ENCODE measurements at regions not wholly inside any gene's neighbourhood (a gene's known extent, or its start where the extent isn't known, plus 50 kb on each side); places are given as distances from the start of the nearest gene placed in this dataset.

DNA sequence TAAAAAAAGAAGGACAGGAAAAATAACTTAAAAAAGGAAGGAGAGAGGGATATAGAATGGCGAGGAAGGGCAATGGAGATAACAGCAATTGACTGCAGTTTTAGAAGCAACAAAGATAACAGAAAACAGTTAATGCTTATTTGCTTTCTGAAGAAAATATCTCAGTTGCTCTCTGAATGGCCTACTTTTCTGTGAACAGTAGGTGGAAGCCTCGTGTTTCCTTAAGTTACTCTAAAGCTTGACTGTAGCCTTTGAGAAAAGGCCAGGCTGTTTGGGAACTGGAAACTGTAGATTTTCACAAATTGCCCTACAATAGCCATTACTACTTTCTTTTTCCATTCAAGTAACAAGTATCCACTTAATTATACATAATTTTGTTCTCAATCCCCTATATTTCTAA, 404.5 kb downstream of the YTHDC2 start:
- no peak overlapping the region for H3K4me3 ChIP-seq (ENCODE audit: control insufficient read depth, low read depth, low read length)
- TF ChIP-seq CTCF (conservative IDR thresholded peaks at IDR 0.05; ENCODE audit: control insufficient read depth, insufficient read depth, low read depth, low read length), result no peak
- DNase-seq (ENCODE audit: low read depth), result no peak

GRCh38 chr5:113922343-113922742, 408.8 kb downstream of the YTHDC2 start:
- no peak for TF ChIP-seq CTCF (conservative IDR thresholded peaks at IDR 0.05; ENCODE audit: control insufficient read depth, insufficient read depth, low read depth, low read length)
- DNase-seq (ENCODE audit: low read depth), result no peak
- H3K4me3 ChIP-seq (ENCODE audit: control insufficient read depth, low read depth, low read length), result no peak overlapping the region

GRCh38 chr5:113935453-113935852, 422.0 kb downstream of the YTHDC2 start:
- no peak overlapping the region for H3K4me3 ChIP-seq (ENCODE audit: control insufficient read depth, low read depth, low read length)
- TF ChIP-seq CTCF (conservative IDR thresholded peaks at IDR 0.05; ENCODE audit: control insufficient read depth, insufficient read depth, low read depth, low read length), result no peak
- DNase-seq (ENCODE audit: low read depth), result no peak

- DNase-seq (ENCODE audit: low read depth), result no peak
- TF ChIP-seq CTCF (conservative IDR thresholded peaks at IDR 0.05; ENCODE audit: control insufficient read depth, insufficient read depth, low read depth, low read length), result no peak
- H3K4me3 ChIP-seq (ENCODE audit: control insufficient read depth, low read depth, low read length), result no peak overlapping the region
These were observed 423.8 kb downstream of the YTHDC2 start for GRCh38 chr5:113937301-113937700.

DNA sequence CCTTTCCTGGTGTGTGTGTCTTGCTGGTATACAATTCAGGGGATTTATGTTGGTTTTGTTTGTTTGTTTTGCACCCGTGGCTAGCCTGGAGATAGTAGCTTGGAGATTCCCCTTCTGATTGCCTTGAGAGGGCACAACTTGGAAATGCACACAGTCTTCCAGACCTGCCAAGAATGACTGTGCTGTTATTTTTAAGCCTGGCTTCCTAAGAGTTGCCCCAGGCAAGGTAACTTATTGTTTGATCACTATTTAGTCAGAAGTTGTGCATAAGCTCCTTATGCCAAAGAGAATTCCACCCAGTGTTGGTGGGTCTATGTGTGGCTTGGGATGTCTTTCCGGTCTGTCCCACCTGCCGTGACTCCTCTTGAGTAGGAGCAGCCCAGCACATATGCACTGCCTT, 421.9 kb upstream of the KCNN2 start:
- DNase-seq (ENCODE audit: low read depth), result no peak
- no peak for TF ChIP-seq CTCF (conservative IDR thresholded peaks at IDR 0.05; ENCODE audit: control insufficient read depth, insufficient read depth, low read depth, low read length)

GRCh38 chr5:113950186-113950585, 411.7 kb upstream of the KCNN2 start:
- H3K4me3 ChIP-seq (ENCODE audit: control insufficient read depth, low read depth, low read length), result no peak overlapping the region
- no peak for TF ChIP-seq CTCF (conservative IDR thresholded peaks at IDR 0.05; ENCODE audit: control insufficient read depth, insufficient read depth, low read depth, low read length)
- no peak for DNase-seq (ENCODE audit: low read depth)

More for the DNA sequence above, 421.9 kb upstream of the KCNN2 start:
- H3K4me3 ChIP-seq (ENCODE audit: control insufficient read depth, low read depth, low read length), result no peak overlapping the region

- TF ChIP-seq CTCF (conservative IDR thresholded peaks at IDR 0.05; ENCODE audit: control insufficient read depth, insufficient read depth, low read depth, low read length), result no peak
- DNase-seq (ENCODE audit: low read depth), result no peak
- no peak overlapping the region for H3K4me3 ChIP-seq (ENCODE audit: control insufficient read depth, low read depth, low read length)
These were observed 396.6 kb upstream of the KCNN2 start for GRCh38 chr5:113965225-113965624.
